Body of pancreas (tissue), 4 donors: ENCODE measurements at regions not wholly inside any gene's neighbourhood (a gene's known extent, or its start where the extent isn't known, plus 50 kb on each side); places are given as distances from the start of the nearest gene placed in this dataset.

ENCODE experiments used
- ATAC-seq: fragments of 150-250 bp; one replicate; pipeline ENCODE4 v1.9.1; 2016
- DNase-seq, 4 donors: peaks; one replicate each; pipeline ENCODE4 v3.0.0-alpha.2; 2019
- H3K27ac ChIP-seq, 4 donors: fragments of 200-600 bp; sonication (generic); 1 replicate in 3 of 4; 2 replicates in 1 of 4; pipeline versions ENCODE4 v1.5.1 to v1.6.1; 2016 to 2019; ENCODE audit warnings: mild to moderate bottlenecking in 1 of 4, mixed read lengths in 1 of 4, moderate library complexity in 1 of 4
- H3K27me3 ChIP-seq, 2 donors: fragments of 200-600 bp; sonication (generic); one replicate each; pipeline ENCODE4 v1.6.0; 2016; ENCODE audit warnings: mild to moderate bottlenecking in 1 of 2
- H3K36me3 ChIP-seq, 2 donors: fragments of 200-600 bp; sonication (generic); replicated peaks in 1 of 2; 2 replicates each; pipeline ENCODE4 v1.5.1; 2016; ENCODE audit warnings: low read depth in 2 of 2; ENCODE audit not compliant: insufficient read depth in 1 of 2
- H3K4me1 ChIP-seq: fragments of 200-600 bp; sonication (generic); one replicate; pipeline ENCODE4 v1.6.0; 2016
- H3K4me3 ChIP-seq, 2 donors: fragments of 200-600 bp; sonication (generic); 1 replicate in 1 of 2; 2 replicates in 1 of 2; pipeline ENCODE4 v1.5.1; 2016 to 2019
- H3K9me3 ChIP-seq, 3 donors: fragments of 200-600 bp; sonication (generic); 1 replicate in 2 of 3; 2 replicates in 1 of 3; pipeline ENCODE4 v1.5.1; 2016
- CTCF ChIP-seq, 7 experiments: fragments of 450-650 bp in 4 of 7; fragments of 200-600 bp in 3 of 7; sonication (generic) in 3 of 7; IDR thresholded peaks; one replicate each; pipeline ENCODE4 v1.5.1; 2016 to 2019; ENCODE audit warnings: antibody characterized with exemption in 7 of 7
- POLR2A ChIP-seq, 3 donors: fragments of 450-650 bp; IDR thresholded peaks; one replicate each; pipeline ENCODE4 v1.6.1; 2016; ENCODE audit warnings: antibody characterized with exemption in 3 of 3, mild to moderate bottlenecking in 2 of 3
- WGBS, 2 donors: methylation state at CpG; one replicate each; pipeline ENCODE4 v1.1.5; 2017; 5-methylcytosine and 5-hydroxymethylcytosine counted together
- intact Hi-C: fragments of 100-400 bp; cut with DNase I; formaldehyde crosslinking; loops from one replicate; pipeline ENCODE4 v1.15.1; 2023

- ATAC-seq (no peak), DNase-seq (peak in 3 of 4 donors; percentile 29 to 47 (median 44))
- TF ChIP-seq CTCF (IDR thresholded peaks at IDR 0.05), result peak in 6 of 7 experiments; percentile 26 to 39 (median 33)
- no peak for TF ChIP-seq POLR2A (IDR thresholded peaks at IDR 0.05)
- intact Hi-C loops, result no loop called here
- H3K4me3 ChIP-seq, result no peak overlapping the region
- no peak overlapping the region for H3K27ac ChIP-seq
- H3K4me1 ChIP-seq, result no peaks in the 10 kb centered on the region
- H3K36me3 ChIP-seq, result no peaks in the 10 kb centered on the region
- 14 to 19% methylated on average over 5 of the region's 5 CpGs for WGBS, 2 donors
- H3K27me3 ChIP-seq, result no peaks in the 10 kb centered on the region
- H3K9me3 ChIP-seq, result no peaks in the 10 kb centered on the region
Measured at GRCh38 chr14:25406818-25407217, 356.9 kb upstream of the STXBP6 start.

- no peaks in the 10 kb centered on the region for H3K9me3 ChIP-seq
- H3K4me1 ChIP-seq, result no peaks in the 10 kb centered on the region
- no peaks in the 10 kb centered on the region for H3K27me3 ChIP-seq
- H3K27ac ChIP-seq, result no peak overlapping the region
- no peak for ATAC-seq
- no peaks in the 10 kb centered on the region for H3K36me3 ChIP-seq
- peak; percentile 55 to 70 (median 61) for DNase-seq
- H3K4me3 ChIP-seq, result no peak overlapping the region
- intact Hi-C loops, result no loop called here
- TF ChIP-seq CTCF (IDR thresholded peaks at IDR 0.05) (peak; percentile 31 to 72 (median 63)), POLR2A (IDR thresholded peaks at IDR 0.05) (no peak)
- 12 to 15% methylated on average over 12 of the region's 12 CpGs for WGBS, 2 donors
Measured at GRCh38 chr14:25400607-25401206, 350.8 kb upstream of the STXBP6 start.

DNA sequence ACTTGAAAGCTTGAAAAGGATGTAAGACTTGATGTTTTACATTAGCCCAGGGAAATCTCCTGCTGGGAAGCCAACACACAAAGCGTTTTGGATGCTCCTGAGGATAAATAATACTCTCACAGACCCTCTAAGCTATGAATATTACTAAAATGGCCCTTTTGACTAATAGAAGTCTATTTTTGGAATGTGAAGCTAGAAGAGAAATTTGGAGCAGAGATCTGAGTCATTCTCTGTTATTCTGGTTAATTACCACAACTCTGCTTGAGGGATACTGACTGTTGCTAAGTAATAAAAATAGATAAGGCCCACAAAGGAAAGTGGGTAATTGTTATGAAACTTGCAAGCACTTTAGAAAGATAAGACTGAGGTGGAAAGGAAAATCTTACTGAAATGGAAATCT is 346.2 kb upstream of the STXBP6 start:
- no peak overlapping the region for H3K27ac ChIP-seq
- H3K9me3 ChIP-seq, result no peaks in the 10 kb centered on the region
- no peaks in the 10 kb centered on the region for H3K36me3 ChIP-seq
- H3K27me3 ChIP-seq, result no peaks in the 10 kb centered on the region
- intact Hi-C loops, result no loop called here
- ATAC-seq (no peak), DNase-seq (no peak)
- no peak for TF ChIP-seq POLR2A (IDR thresholded peaks at IDR 0.05)
- no peak for TF ChIP-seq CTCF (IDR thresholded peaks at IDR 0.05)
- H3K4me1 ChIP-seq, result no peaks in the 10 kb centered on the region
- WGBS, 2 donors, result 27 to 31% methylated on average over 1 of the region's 1 CpG
- no peak overlapping the region for H3K4me3 ChIP-seq

GRCh38 chr14:25394791-25395391 is 344.9 kb upstream of the STXBP6 start:
- no peak for ATAC-seq
- Histone ChIP-seq H3K9me3 (no peaks in the 10 kb centered on the region), H3K36me3 (no peaks in the 10 kb centered on the region), H3K27ac (no peak overlapping the region), H3K27me3 (no peaks in the 10 kb centered on the region), H3K4me3 (no peak overlapping the region), H3K4me1 (no peaks in the 10 kb centered on the region)
- DNase-seq, result no peak
- WGBS, 2 donors, result 47 to 65% methylated on average over 3 of the region's 3 CpGs
- intact Hi-C loops, result no loop called here
- TF ChIP-seq CTCF (IDR thresholded peaks at IDR 0.05) (no peak), POLR2A (IDR thresholded peaks at IDR 0.05) (no peak)

- H3K27ac ChIP-seq, result no peak overlapping the region
- H3K36me3 ChIP-seq, result no peaks in the 10 kb centered on the region
- no peaks in the 10 kb centered on the region for H3K4me1 ChIP-seq
- no peaks in the 10 kb centered on the region for H3K27me3 ChIP-seq
- no peak for DNase-seq
- TF ChIP-seq POLR2A (IDR thresholded peaks at IDR 0.05) (no peak), CTCF (IDR thresholded peaks at IDR 0.05) (no peak)
- no peak overlapping the region for H3K4me3 ChIP-seq
- ATAC-seq, result no peak
- no peaks in the 10 kb centered on the region for H3K9me3 ChIP-seq
- intact Hi-C loops, result no loop called here
Measured at GRCh38 chr14:25394356-25394755, 344.4 kb upstream of the STXBP6 start.
